CD14-positive monocyte (primary cell): ENCODE measurements at regions not wholly inside any gene's neighbourhood (a gene's known extent, or its start where the extent isn't known, plus 50 kb on each side); places are given as distances from the start of the nearest gene placed in this dataset.

Experiments
- DNase-seq, 3 donors: peaks; one replicate each; pipeline ENCODE4 v3.0.0-alpha.2; 2011 to 2022
- H2AFZ ChIP-seq: 2 replicates; pipeline ENCODE4 v1.6.0; 2012; ENCODE audit warnings: mild to moderate bottlenecking, low read depth, low read length, inconsistent platforms; ENCODE audit not compliant: insufficient read depth, poor library complexity, severe bottlenecking
- H3K27ac ChIP-seq, 2 donors: 1 replicate in 1 of 2; 2 replicates in 1 of 2; pipeline ENCODE4 v1.5.1; 2012 to 2013; ENCODE audit warnings: low read length in 2 of 2, control low read depth in 1 of 2, inconsistent platforms in 1 of 2, low read depth in 1 of 2, mild to moderate bottlenecking in 1 of 2
- H3K27me3 ChIP-seq, 2 donors: one replicate each; pipeline versions ENCODE4 v1.6.0 to v1.6.1; 2011 to 2013; ENCODE audit warnings: low read length in 2 of 2; ENCODE audit not compliant: control insufficient read depth in 2 of 2, insufficient read depth in 2 of 2
- H3K36me3 ChIP-seq, 2 donors: replicated peaks in 1 of 2; 1 replicate in 1 of 2; 2 replicates in 1 of 2; pipeline versions ENCODE4 v1.5.1 to v1.6.1; 2012 to 2013; ENCODE audit warnings: low read length in 2 of 2, control low read depth in 1 of 2, inconsistent platforms in 1 of 2, mild to moderate bottlenecking in 1 of 2; ENCODE audit not compliant: insufficient read depth in 2 of 2, control insufficient read depth in 1 of 2
- H3K4me1 ChIP-seq, 2 donors: 1 replicate in 1 of 2; 2 replicates in 1 of 2; pipeline versions ENCODE4 v1.5.1 to v1.6.1; 2012 to 2013; ENCODE audit warnings: low read length in 2 of 2, control low read depth in 1 of 2, inconsistent platforms in 1 of 2, mild to moderate bottlenecking in 1 of 2, moderate library complexity in 1 of 2; ENCODE audit not compliant: insufficient read depth in 2 of 2, control insufficient read depth in 1 of 2
- H3K4me2 ChIP-seq: replicated peaks from 2 replicates; pipeline ENCODE3; 2012; ENCODE audit warnings: low read length, moderate library complexity, mild to moderate bottlenecking; ENCODE audit not compliant: poor library complexity, severe bottlenecking; ENCODE audit errors: extremely low read depth
- H3K4me3 ChIP-seq, 3 experiments: fragments of 200-600 bp in 1 of 3; sonication (generic) in 1 of 3; replicated peaks in 1 of 3; 1 replicate in 2 of 3; 2 replicates in 1 of 3; pipeline ENCODE4 v1.5.1; 2011 to 2013; ENCODE audit warnings: low read length in 3 of 3, mild to moderate bottlenecking in 3 of 3, control low read depth in 2 of 3, low read depth in 2 of 3, inconsistent platforms in 1 of 3, moderate library complexity in 1 of 3
- H3K79me2 ChIP-seq: 2 replicates; pipeline ENCODE4 v1.6.0; 2012; ENCODE audit warnings: mild to moderate bottlenecking, control low read depth, inconsistent platforms, low read length, moderate library complexity; ENCODE audit not compliant: insufficient read depth
- H3K9ac ChIP-seq: 2 replicates; pipeline ENCODE4 v1.6.0; 2017; ENCODE audit warnings: low read length, mild to moderate bottlenecking; ENCODE audit not compliant: insufficient read depth, poor library complexity, severe bottlenecking
- H3K9me3 ChIP-seq, 2 donors: replicated peaks in 1 of 2; 1 replicate in 1 of 2; 2 replicates in 1 of 2; pipeline versions ENCODE4 v1.5.1 to v1.6.1; 2012 to 2013; ENCODE audit warnings: low read length in 2 of 2, control low read depth in 1 of 2; ENCODE audit not compliant: control insufficient read depth in 1 of 2, insufficient read depth in 1 of 2
- H4K20me1 ChIP-seq: 2 replicates; pipeline ENCODE4 v1.6.0; 2012; ENCODE audit warnings: mild to moderate bottlenecking, low read length, control low read depth, moderate library complexity; ENCODE audit not compliant: insufficient read depth
- H3K27ac Mint-ChIP-seq, 7 donors: one replicate each; pipeline ENCODE4 v1.8.0; 2020; ENCODE audit warnings: mild to moderate bottlenecking in 7 of 7, mixed read lengths in 7 of 7, moderate library complexity in 6 of 7, inconsistent platforms in 2 of 7
- H3K27me3 Mint-ChIP-seq, 3 donors: one replicate each; pipeline ENCODE4 v1.8.0; 2021 to 2022; ENCODE audit warnings: low read depth in 3 of 3, mild to moderate bottlenecking in 3 of 3, mixed read lengths in 3 of 3, moderate library complexity in 3 of 3, inconsistent platforms in 1 of 3
- H3K36me3 Mint-ChIP-seq, 2 donors: one replicate each; pipeline ENCODE4 v1.8.0; 2020; ENCODE audit warnings: mixed read lengths in 2 of 2, inconsistent platforms in 1 of 2, mild to moderate bottlenecking in 1 of 2
- H3K4me1 Mint-ChIP-seq: one replicate; pipeline ENCODE4 v1.8.0; 2020; ENCODE audit warnings: mild to moderate bottlenecking, mixed read lengths
- H3K4me3 Mint-ChIP-seq, 2 donors: one replicate each; pipeline ENCODE4 v1.8.0; 2020; ENCODE audit warnings: mild to moderate bottlenecking in 2 of 2, mixed read lengths in 2 of 2, moderate library complexity in 1 of 2
- H3K9me3 Mint-ChIP-seq, 7 donors: one replicate each; pipeline ENCODE4 v1.8.0; 2020 to 2022; ENCODE audit warnings: mixed read lengths in 7 of 7, mild to moderate bottlenecking in 6 of 7, moderate library complexity in 6 of 7, inconsistent platforms in 2 of 7
- CTCF ChIP-seq: fragments of 200-600 bp; IDR thresholded peaks from one replicate; pipeline ENCODE4 v1.8.0; 2022; ENCODE audit warnings: antibody characterized with exemption, mild to moderate bottlenecking
- WGBS: methylation state at CpG from one replicate; pipeline ENCODE4 v1.1.5; 2013; ENCODE audit warnings: missing lambda C conversion rate; ENCODE audit not compliant: insufficient coverage; 5-methylcytosine and 5-hydroxymethylcytosine counted together
- intact Hi-C, 2 donors: fragments of 100-400 bp; cut with micrococcal nuclease; formaldehyde crosslinking; loops; one replicate each; pipeline versions ENCODE4 v1.15.0 to v1.15.1; 2023

GRCh38 chr11:11731311-11732083 lies 109.7 kb upstream of the GALNT18 start:
- intact Hi-C loops = no loop called here
- no peak overlapping the region for H3K4me2 ChIP-seq
- no peak overlapping the region for H3K4me3 Mint-ChIP-seq

GRCh38 chr11:11728386-11728785 lies 106.6 kb upstream of the GALNT18 start:
- peaks cover 0 to 9% (median 3%) of the 10 kb centered on the region in 7 donors for H3K9me3 Mint-ChIP-seq
- Histone ChIP-seq H3K27ac (no peak overlapping the region), H3K4me3 (no peak overlapping the region), H3K4me2 (no peak overlapping the region), H3K9ac (no peak overlapping the region), H2AFZ (no peak overlapping the region), H3K9me3 (no peaks in the 10 kb centered on the region), H4K20me1 (no peaks in the 10 kb centered on the region), H3K36me3 (no peaks in the 10 kb centered on the region), H3K27me3 (no peaks in the 10 kb centered on the region), H3K79me2 (no peaks in the 10 kb centered on the region), H3K4me1 (no peaks in the 10 kb centered on the region)
- DNase-seq = no peak
- no peak overlapping the region for H3K27ac Mint-ChIP-seq
- no peaks in the 10 kb centered on the region for H3K36me3 Mint-ChIP-seq
- intact Hi-C loops = no loop called here
- WGBS = no CpG with 5 or more reads among the region's 2 CpGs
- TF ChIP-seq CTCF = no peak
- H3K27me3 Mint-ChIP-seq = peaks cover 0 to 6% (median 4%) of the 10 kb centered on the region in 3 donors
- no peaks in the 10 kb centered on the region for H3K4me1 Mint-ChIP-seq
- H3K4me3 Mint-ChIP-seq = no peak overlapping the region

More at GRCh38 chr11:11731311-11732083, 109.7 kb upstream of the GALNT18 start:
- Histone ChIP-seq H3K4me3 (no peak overlapping the region), H2AFZ (no peak overlapping the region), H3K27ac (no peak overlapping the region), H3K4me1 (no peaks in the 10 kb centered on the region), H3K27me3 (no peaks in the 10 kb centered on the region), H3K79me2 (no peaks in the 10 kb centered on the region), H3K9me3 (no peaks in the 10 kb centered on the region), H3K9ac (no peak overlapping the region), H4K20me1 (no peaks in the 10 kb centered on the region), H3K36me3 (no peaks in the 10 kb centered on the region)
- Mint-ChIP-seq H3K27me3 (peaks cover 1 to 6% (median 6%) of the 10 kb centered on the region in 3 donors), H3K27ac (no peak overlapping the region), H3K9me3 (peaks cover 0 to 3% (median 0%) of the 10 kb centered on the region in 7 donors), H3K4me1 (no peaks in the 10 kb centered on the region), H3K36me3 (no peaks in the 10 kb centered on the region)
- DNase-seq = no peak
- 97% methylated on average over 4 of the region's 6 CpGs for WGBS
- TF ChIP-seq CTCF = no peak
